ENCODE measurements at regions not wholly inside any gene's neighbourhood (a gene's known extent, or its start where the extent isn't known, plus 50 kb on each side); places are given as distances from the start of the nearest gene placed in this dataset.

GRCh38 chr16:13697568-13697967 lies 222.4 kb upstream of the ERCC4 start:
- no peak for TF ChIP-seq POLR2A (IDR thresholded peaks at IDR 0.05)
- TF ChIP-seq CTCF (IDR thresholded peaks at IDR 0.05): no peak

Data from right lobe of liver (tissue), 4 donors.